Keratinocyte (primary cell): ENCODE measurements at regions not wholly inside any gene's neighbourhood (a gene's known extent, or its start where the extent isn't known, plus 50 kb on each side); places are given as distances from the start of the nearest gene placed in this dataset.

Experiments
- DNase-seq: peaks from one replicate; pipeline ENCODE4 v3.0.0-alpha.2; 2011; ENCODE audit warnings: low read depth, missing footprints, low spot score
- FAIRE-seq: peaks from 2 replicates; lab custom pipeline; 2011; peaks lifted over from hg19 to GRCh38; lab: Jason Lieb, UNC
- H2AFZ ChIP-seq: 2 replicates; pipeline ENCODE4 v1.6.0; 2012; ENCODE audit warnings: low read length, control low read depth, inconsistent platforms; ENCODE audit not compliant: control insufficient read depth
- H3K27ac ChIP-seq: 2 replicates; pipeline ENCODE4 v1.5.1; 2011; ENCODE audit warnings: low read length; ENCODE audit not compliant: control insufficient read depth, insufficient read depth
- H3K27me3 ChIP-seq: 3 replicates; pipeline ENCODE4 v1.6.0; 2011; ENCODE audit warnings: low read length; ENCODE audit not compliant: control insufficient read depth, insufficient read depth; ENCODE audit errors: extremely low read depth
- H3K36me3 ChIP-seq, 2 experiments: 2 replicates in 1 of 2; 3 replicates in 1 of 2; pipeline ENCODE4 v1.5.1; 2011; ENCODE audit warnings: low read length in 2 of 2, mild to moderate bottlenecking in 1 of 2; ENCODE audit not compliant: control insufficient read depth in 2 of 2, insufficient read depth in 2 of 2; ENCODE audit errors: extremely low read depth in 1 of 2
- H3K4me1 ChIP-seq: 3 replicates; pipeline ENCODE4 v1.5.1; 2011; ENCODE audit warnings: low read length; ENCODE audit not compliant: control insufficient read depth, insufficient read depth; ENCODE audit errors: extremely low read depth
- H3K4me2 ChIP-seq: 3 replicates; pipeline ENCODE4 v1.6.0; 2011; ENCODE audit warnings: low read depth, low read length; ENCODE audit not compliant: control insufficient read depth, insufficient read depth; ENCODE audit errors: extremely low read depth
- H3K4me3 ChIP-seq, 3 experiments: fragments of 200-600 bp in 1 of 3; sonication (generic) in 1 of 3; 2 replicates in 2 of 3; 3 replicates in 1 of 3; pipeline ENCODE4 v1.5.1; 2011 to 2016; ENCODE audit warnings: low read length in 3 of 3, mild to moderate bottlenecking in 3 of 3, control low read depth in 2 of 3, inconsistent platforms in 1 of 3, low read depth in 1 of 3, mixed read lengths in 1 of 3, mixed run types in 1 of 3, moderate library complexity in 1 of 3; ENCODE audit not compliant: control insufficient read depth in 2 of 3, insufficient read depth in 2 of 3; ENCODE audit errors: extremely low read depth in 1 of 3
- H3K79me2 ChIP-seq: 2 replicates; pipeline ENCODE4 v1.6.0; 2012; ENCODE audit warnings: low read length; ENCODE audit not compliant: control insufficient read depth, insufficient read depth
- H3K9ac ChIP-seq: 3 replicates; pipeline ENCODE4 v1.6.0; 2011; ENCODE audit warnings: low read length; ENCODE audit not compliant: control insufficient read depth, insufficient read depth; ENCODE audit errors: extremely low read depth
- H3K9me1 ChIP-seq: 3 replicates; pipeline ENCODE4 v1.6.0; 2011; ENCODE audit warnings: low read length; ENCODE audit not compliant: control insufficient read depth, insufficient read depth; ENCODE audit errors: extremely low read depth
- H3K9me3 ChIP-seq: 2 replicates; pipeline ENCODE4 v1.5.1; 2012; ENCODE audit warnings: low read depth, low read length; ENCODE audit not compliant: control insufficient read depth
- H4K20me1 ChIP-seq: 3 replicates; pipeline ENCODE4 v1.6.0; 2011; ENCODE audit warnings: low read length; ENCODE audit not compliant: control insufficient read depth, insufficient read depth; ENCODE audit errors: extremely low read depth
- CTCF ChIP-seq, 3 experiments: IDR thresholded peaks in 1 of 3; conservative IDR thresholded peaks in 1 of 3; optimal IDR thresholded peaks in 1 of 3; 2 replicates in 2 of 3; 3 replicates in 1 of 3; pipeline versions ENCODE3 to v1.5.1; 2011; ENCODE audit warnings: low read length in 3 of 3, mild to moderate bottlenecking in 3 of 3, moderate library complexity in 2 of 3, control low read depth in 1 of 3, inconsistent platforms in 1 of 3; ENCODE audit not compliant: insufficient read depth in 2 of 3; ENCODE audit errors: extremely low read depth in 1 of 3
- EZH2 ChIP-seq: IDR thresholded peaks from one replicate; pipeline ENCODE4 v1.6.1; 2012; ENCODE audit warnings: inconsistent platforms, mild to moderate bottlenecking, low read length, moderate library complexity
- dilution Hi-C: fragments of 300-500 bp; cut with MboI; formaldehyde crosslinking; loops from one replicate; pipeline ENCODE4 v1.7.0; 2020; ENCODE audit warnings: low sequenced_read_pairs; ENCODE audit not compliant: extremely low pct_ligation_motif_present

GRCh38 chr2:78125042-78125441 lies 602.9 kb upstream of the LRRTM4 start:
- Histone ChIP-seq H3K4me3 (no peak overlapping the region), H3K27me3 (no peaks in the 10 kb centered on the region), H3K27ac (no peak overlapping the region), H3K9ac (no peak overlapping the region), H3K79me2 (no peaks in the 10 kb centered on the region), H3K36me3 (no peaks in the 10 kb centered on the region), H3K4me2 (no peak overlapping the region), H3K4me1 (no peaks in the 10 kb centered on the region), H4K20me1 (no peaks in the 10 kb centered on the region), H2AFZ (no peak overlapping the region), H3K9me1 (no peaks in the 10 kb centered on the region), H3K9me3 (no peaks in the 10 kb centered on the region)
- TF ChIP-seq CTCF (optimal IDR thresholded peaks at IDR 0.05 in 1 of 3, IDR thresholded peaks at IDR 0.05 in 1 of 3, conservative IDR thresholded peaks at IDR 0.05 in 1 of 3; ENCODE audit: extremely low read depth in 1 of 3, insufficient read depth in 2 of 3, low read length in 3 of 3) (no peak), EZH2 (no peak)
- DNase-seq: no peak
- dilution Hi-C loops: no loop called here
- FAIRE-seq: no peak

- H4K20me1 ChIP-seq: no peaks in the 10 kb centered on the region
- no peak overlapping the region for H3K9ac ChIP-seq
- no peak overlapping the region for H3K4me3 ChIP-seq
- FAIRE-seq (no peak), DNase-seq (no peak)
- H3K79me2 ChIP-seq: no peaks in the 10 kb centered on the region
- no peak overlapping the region for H3K27ac ChIP-seq
- TF ChIP-seq EZH2 (no peak), CTCF (optimal IDR thresholded peaks at IDR 0.05 in 1 of 3, IDR thresholded peaks at IDR 0.05 in 1 of 3, conservative IDR thresholded peaks at IDR 0.05 in 1 of 3; ENCODE audit: extremely low read depth in 1 of 3, insufficient read depth in 2 of 3, low read length in 3 of 3) (no peak)
- no peaks in the 10 kb centered on the region for H3K9me1 ChIP-seq
- dilution Hi-C loops: no loop called here
- no peaks in the 10 kb centered on the region for H3K9me3 ChIP-seq
- H3K4me2 ChIP-seq: no peak overlapping the region
- H3K27me3 ChIP-seq: no peaks in the 10 kb centered on the region
- H3K36me3 ChIP-seq: no peaks in the 10 kb centered on the region
- H3K4me1 ChIP-seq: no peaks in the 10 kb centered on the region
- H2AFZ ChIP-seq: no peak overlapping the region
Observed at GRCh38 chr2:78127424-78127823, 605.2 kb upstream of the LRRTM4 start.
